K562 (cell line): ENCODE measurements at regions not wholly inside any gene's neighbourhood (a gene's known extent, or its start where the extent isn't known, plus 50 kb on each side); places are given as distances from the start of the nearest gene placed in this dataset.
"Not testable (repeated sequence)": the region's sequence is repeated elsewhere in the genome, so short reads cannot be mapped to it uniquely, and the experiment has no call there.

ENCODE experiments used
- EZH2 ChIP-seq: IDR thresholded peaks from 2 replicates; pipeline ENCODE4 v1.6.1; 2012; ENCODE audit warnings: low read depth, mild to moderate bottlenecking, inconsistent platforms, low read length, borderline replicate concordance
- GATA2 ChIP-seq: sonication (generic); formaldehyde crosslinking; IDR thresholded peaks from 2 replicates; pipeline ENCODE4 v1.4.0; 2020; ENCODE audit warnings: mild to moderate bottlenecking, missing genetic modification reagents
- MEF2D ChIP-seq: conservative IDR thresholded peaks from 2 replicates; pipeline ENCODE4 v1.6.1; 2016; ENCODE audit warnings: low read depth, missing genetic modification characterization, missing compliant biosample characterization
- MTA1 ChIP-seq: fragments of 450-650 bp; IDR thresholded peaks from 2 replicates; pipeline ENCODE4 v1.6.1; 2017; ENCODE audit warnings: borderline replicate concordance
- TBP ChIP-seq: optimal IDR thresholded peaks from 2 replicates; pipeline ENCODE3; 2011; ENCODE audit warnings: low read depth, low read length, improper control_type of control experiment
- TF ChIP-seq, protein P1 (sequence below): fragments of 450-650 bp; conservative IDR thresholded peaks from 2 replicates; pipeline ENCODE4 v1.6.1; 2016; ENCODE audit warnings: missing genetic modification characterization, low read depth, mild to moderate bottlenecking, control low read depth, missing compliant biosample characterization

DNA sequence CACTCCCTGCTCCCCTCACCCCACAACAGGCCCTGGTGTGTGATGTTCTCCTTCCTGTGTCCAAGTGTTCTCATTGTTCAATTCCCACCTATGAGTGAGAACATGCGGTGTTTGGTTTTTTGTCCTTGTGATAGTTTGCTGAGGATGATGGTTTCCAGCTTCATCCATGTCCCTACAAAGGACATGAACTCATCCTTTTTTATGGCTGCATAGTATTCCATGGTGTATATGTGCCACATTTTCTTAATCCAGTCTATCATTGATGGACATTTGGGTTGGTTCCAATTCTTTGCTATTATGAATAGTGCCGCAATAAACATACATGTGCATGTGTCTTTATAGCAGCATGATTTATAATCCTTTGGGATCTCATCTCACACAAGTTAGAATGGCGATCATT is 101.5 kb upstream of the NGF start:
- not testable (repeated sequence) for TF ChIP-seq GATA2 (CRISPR knock-in tag); TBP; MTA1; EZH2; MEF2D (tag)
- TF ChIP-seq, protein P1, sequence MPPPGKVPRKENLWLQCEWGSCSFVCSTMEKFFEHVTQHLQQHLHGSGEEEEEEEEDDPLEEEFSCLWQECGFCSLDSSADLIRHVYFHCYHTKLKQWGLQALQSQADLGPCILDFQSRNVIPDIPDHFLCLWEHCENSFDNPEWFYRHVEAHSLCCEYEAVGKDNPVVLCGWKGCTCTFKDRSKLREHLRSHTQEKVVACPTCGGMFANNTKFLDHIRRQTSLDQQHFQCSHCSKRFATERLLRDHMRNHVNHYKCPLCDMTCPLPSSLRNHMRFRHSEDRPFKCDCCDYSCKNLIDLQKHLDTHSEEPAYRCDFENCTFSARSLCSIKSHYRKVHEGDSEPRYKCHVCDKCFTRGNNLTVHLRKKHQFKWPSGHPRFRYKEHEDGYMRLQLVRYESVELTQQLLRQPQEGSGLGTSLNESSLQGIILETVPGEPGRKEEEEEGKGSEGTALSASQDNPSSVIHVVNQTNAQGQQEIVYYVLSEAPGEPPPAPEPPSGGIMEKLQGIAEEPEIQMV (tag) = not testable (repeated sequence)
